Heart left ventricle (tissue), 16 donors: ENCODE measurements at regions not wholly inside any gene's neighbourhood (a gene's known extent, or its start where the extent isn't known, plus 50 kb on each side); places are given as distances from the start of the nearest gene placed in this dataset.

Experiments used
- ATAC-seq, 4 donors: fragments of 200-7000 bp; cut with Tn5 transposase; one replicate each; pipeline ENCODE4 v1.9.1; 2020 to 2022; ENCODE audit warnings: moderate library complexity in 4 of 4, mild to moderate bottlenecking in 3 of 4, moderate number of reproducible peaks in 1 of 4
- DNase-seq, 5 donors: peaks; one replicate each; pipeline ENCODE4 v3.0.0-alpha.2; 2020
- H3K27ac ChIP-seq, 12 donors: fragments of 200-600 bp; sonication (generic) in 4 of 12; one replicate each; pipeline versions ENCODE4 v1.5.0 to v1.8.0; 2016 to 2022; ENCODE audit warnings: mild to moderate bottlenecking in 2 of 12
- H3K27me3 ChIP-seq, 9 donors: fragments of 200-600 bp; sonication (generic) in 2 of 9; one replicate each; pipeline versions ENCODE4 v1.5.1 to v1.8.0; 2016 to 2022; ENCODE audit warnings: mild to moderate bottlenecking in 3 of 9
- H3K36me3 ChIP-seq, 9 donors: fragments of 200-600 bp; sonication (generic) in 2 of 9; one replicate each; pipeline versions ENCODE4 v1.5.0 to v1.8.0; 2018 to 2022; ENCODE audit warnings: mild to moderate bottlenecking in 2 of 9
- H3K4me1 ChIP-seq, 12 donors: fragments of 200-600 bp; sonication (generic) in 4 of 12; one replicate each; pipeline versions ENCODE4 v1.5.0 to v1.8.0; 2016 to 2022; ENCODE audit warnings: mild to moderate bottlenecking in 3 of 12
- H3K4me3 ChIP-seq, 12 donors: fragments of 200-600 bp; sonication (generic) in 4 of 12; one replicate each; pipeline versions ENCODE4 v1.5.0 to v1.8.0; 2017 to 2022; ENCODE audit warnings: mild to moderate bottlenecking in 9 of 12, moderate library complexity in 4 of 12
- H3K9me3 ChIP-seq, 12 donors: fragments of 200-600 bp; sonication (generic) in 4 of 12; one replicate each; pipeline versions ENCODE4 v1.5.0 to v1.8.0; 2016 to 2022; ENCODE audit warnings: mild to moderate bottlenecking in 1 of 12
- CTCF ChIP-seq, 12 donors: fragments of 200-600 bp; sonication (generic) in 4 of 12; IDR thresholded peaks; one replicate each; pipeline versions ENCODE4 v1.5.0 to v1.8.0; 2018 to 2022; ENCODE audit warnings: antibody characterized with exemption in 12 of 12, mild to moderate bottlenecking in 5 of 12
- POLR2A ChIP-seq, 2 donors: fragments of 450-650 bp; IDR thresholded peaks; one replicate each; pipeline ENCODE4 v1.6.1; 2017; ENCODE audit warnings: antibody characterized with exemption in 2 of 2, mild to moderate bottlenecking in 2 of 2, moderate library complexity in 2 of 2
- WGBS, 4 donors: extraction: QIAGEN DNeasy Blood & Tissue Kit in 2 of 4; methylation state at CpG; one replicate each; pipeline versions ENCODE4 v1.1.5 to v1.1.7; 2013 to 2018; 5-methylcytosine and 5-hydroxymethylcytosine counted together
- intact Hi-C, 10 donors: fragments of 100-400 bp; cut with DNase I; formaldehyde crosslinking; loops; one replicate each; pipeline versions ENCODE4 v1.11.1 to v1.14.2; 2022
- donor health status: ischemic (EF 13 %, LVEDD 7.1; RV severe dilation, severe dysfunction).
- donor health status: healthy with polysubstance abuse.
- donor health status: DM: no; HTN: yes; CAD: no.
- donor health status: DM: no; HTN: no; CAD: no.
- donor health status: ischemic (EF 25% LVEDD 6.9; RV normal size, moderate dysfunction).
- donor health status: ischemic (EF 25% LVEDD 5.7; RV mildly dilated, moderate dysfunction).
- donor health status: healthy.
- donor health status: DM: yes; HTN: yes; CAD: no.
- donor health status: ischemic (EF 35%, LVEDD 5.7; RV mildly dilated, moderate dysfunction).
- donor health status: nonischemic (EF 11% LVEDD 7.7; RV severe dilation, severe dysfunction).
- donor health status: DM: yes; HTN: yes; CAD: no.
- donor health status: PGD.
- donor health status: ischemic (EF 29% LVEDD 5.4; RV normal size, mild dysfunction).
- donor health status: nonischemic (EF 23%, LVEDD 6.1; RV moderate dilation, normal function).

- Histone ChIP-seq H3K4me1 (no peaks in the 10 kb centered on the region), H3K27ac (no peak overlapping the region), H3K9me3 (peaks cover 0 to 21% (median 2%) of the 10 kb centered on the region in 12 donors), H3K4me3 (no peak overlapping the region), H3K27me3 (peaks cover 0 to 6% (median 0%) of the 10 kb centered on the region in 9 donors), H3K36me3 (no peaks in the 10 kb centered on the region)
- ATAC-seq (no peak), DNase-seq (no peak)
- TF ChIP-seq CTCF (IDR thresholded peaks at IDR 0.05), result no peak
- no peak for TF ChIP-seq POLR2A (IDR thresholded peaks at IDR 0.05)
- intact Hi-C loops, result no loop called here
- WGBS, 4 donors, result 70 to 85% (median 82%) methylated on average over 1 of the region's 1 CpG
These were observed 63.1 kb downstream of the TSN start for GRCh38 chr2:121818546-121818945.

- H3K9me3 ChIP-seq, result peaks cover 0 to 21% (median 2%) of the 10 kb centered on the region in 12 donors
- no peak for DNase-seq
- H3K36me3 ChIP-seq, result no peaks in the 10 kb centered on the region
- intact Hi-C loops, result no loop called here
- no peaks in the 10 kb centered on the region for H3K4me1 ChIP-seq
- H3K4me3 ChIP-seq, result no peak overlapping the region
- 67 to 76% (median 70%) methylated on average over 6 of the region's 6 CpGs for WGBS, 4 donors
- no peak for ATAC-seq
- TF ChIP-seq CTCF (IDR thresholded peaks at IDR 0.05), result no peak
- TF ChIP-seq POLR2A (IDR thresholded peaks at IDR 0.05), result no peak
- H3K27me3 ChIP-seq, result peaks cover 0 to 6% (median 0%) of the 10 kb centered on the region in 9 donors
- no peak overlapping the region for H3K27ac ChIP-seq
These were observed 64.4 kb downstream of the TSN start for GRCh38 chr2:121819846-121820245.

GRCh38 chr2:121821476-121822158, 66.2 kb downstream of the TSN start:
- Histone ChIP-seq H3K4me1 (no peaks in the 10 kb centered on the region), H3K4me3 (no peak overlapping the region), H3K9me3 (peaks cover 0 to 21% (median 2%) of the 10 kb centered on the region in 12 donors), H3K27me3 (peaks cover 0 to 6% (median 0%) of the 10 kb centered on the region in 9 donors), H3K36me3 (no peaks in the 10 kb centered on the region), H3K27ac (no peak overlapping the region)
- 74 to 84% (median 81%) methylated on average over 5 to 6 of the region's 6 CpGs for WGBS, 4 donors
- ATAC-seq (no peak), DNase-seq (no peak)
- TF ChIP-seq CTCF (IDR thresholded peaks at IDR 0.05) (no peak), POLR2A (IDR thresholded peaks at IDR 0.05) (no peak)
- intact Hi-C loops, result no loop called here

- Histone ChIP-seq H3K36me3 (no peaks in the 10 kb centered on the region), H3K27me3 (no peaks in the 10 kb centered on the region), H3K27ac (no peak overlapping the region), H3K4me1 (no peaks in the 10 kb centered on the region), H3K9me3 (peaks cover 0 to 13% (median 0%) of the 10 kb centered on the region in 12 donors), H3K4me3 (no peak overlapping the region)
- WGBS, 4 donors, result 88 to 98% (median 95%) methylated on average over 4 of the region's 4 CpGs
- ATAC-seq (no peak), DNase-seq (no peak)
- TF ChIP-seq CTCF (IDR thresholded peaks at IDR 0.05), result no peak
- TF ChIP-seq POLR2A (IDR thresholded peaks at IDR 0.05), result no peak
- intact Hi-C loops, result no loop called here
These were observed 68.8 kb downstream of the TSN start for GRCh38 chr2:121824264-121824663.
